Trophoblast cell (in vitro differentiated cells and primary cell): ENCODE measurements at regions not wholly inside any gene's neighbourhood (a gene's known extent, or its start where the extent isn't known, plus 50 kb on each side); places are given as distances from the start of the nearest gene placed in this dataset.

ENCODE experiments used
- DNase-seq, 2 donors: peaks; one replicate each; pipeline ENCODE4 v3.0.0-alpha.2; 2016
- H2AFZ ChIP-seq: 2 replicates; pipeline ENCODE4 v1.6.1; 2013; ENCODE audit warnings: low read length, moderate library complexity, mild to moderate bottlenecking; ENCODE audit not compliant: insufficient read depth, poor library complexity
- H2AK5ac ChIP-seq: 2 replicates; pipeline ENCODE4 v1.6.1; 2013; ENCODE audit warnings: mild to moderate bottlenecking, low read length
- H2BK120ac ChIP-seq: 2 replicates; pipeline ENCODE4 v1.6.1; 2013; ENCODE audit warnings: low read length, mild to moderate bottlenecking, moderate library complexity; ENCODE audit not compliant: insufficient read depth, poor library complexity
- H2BK12ac ChIP-seq: 2 replicates; pipeline ENCODE4 v1.6.1; 2013; ENCODE audit warnings: mild to moderate bottlenecking, low read length, moderate library complexity
- H2BK5ac ChIP-seq: 2 replicates; pipeline ENCODE4 v1.6.1; 2013; ENCODE audit warnings: low read length, low read depth, moderate library complexity, mild to moderate bottlenecking; ENCODE audit not compliant: poor library complexity
- H3K14ac ChIP-seq: 2 replicates; pipeline ENCODE4 v1.6.1; 2013; ENCODE audit warnings: mild to moderate bottlenecking, low read length
- H3K18ac ChIP-seq: 2 replicates; pipeline ENCODE4 v1.6.1; 2013; ENCODE audit warnings: mild to moderate bottlenecking, low read length
- H3K23ac ChIP-seq: 2 replicates; pipeline ENCODE4 v1.6.1; 2013; ENCODE audit warnings: low read length
- H3K27ac ChIP-seq: 2 replicates; pipeline ENCODE4 v1.5.1; 2013; ENCODE audit warnings: low read depth, mild to moderate bottlenecking, inconsistent platforms, low read length, moderate library complexity
- H3K27me3 ChIP-seq: 2 replicates; pipeline ENCODE4 v1.6.1; 2013; ENCODE audit warnings: inconsistent platforms, mild to moderate bottlenecking, low read length, moderate library complexity; ENCODE audit not compliant: insufficient read depth
- H3K36me3 ChIP-seq, 2 experiments: 1 replicate in 1 of 2; 2 replicates in 1 of 2; pipeline ENCODE4 v1.6.1; 2013; ENCODE audit warnings: low read length in 2 of 2, mild to moderate bottlenecking in 2 of 2, moderate library complexity in 1 of 2; ENCODE audit not compliant: insufficient read depth in 2 of 2, control insufficient read depth in 1 of 2
- H3K4ac ChIP-seq: 2 replicates; pipeline ENCODE4 v1.6.1; 2013; ENCODE audit warnings: low read depth, mild to moderate bottlenecking, low read length, moderate library complexity
- H3K4me1 ChIP-seq, 2 experiments: 1 replicate in 1 of 2; 2 replicates in 1 of 2; pipeline ENCODE4 v1.6.1; 2013; ENCODE audit warnings: low read length in 2 of 2, mild to moderate bottlenecking in 2 of 2, moderate library complexity in 1 of 2; ENCODE audit not compliant: insufficient read depth in 2 of 2, control insufficient read depth in 1 of 2
- H3K4me2 ChIP-seq: 2 replicates; pipeline ENCODE4 v1.6.1; 2013; ENCODE audit warnings: inconsistent platforms, mild to moderate bottlenecking, low read length, moderate library complexity
- H3K4me3 ChIP-seq: 2 replicates; pipeline ENCODE4 v1.5.1; 2013; ENCODE audit warnings: mild to moderate bottlenecking, low read depth, low read length, inconsistent platforms
- H3K79me1 ChIP-seq: one replicate; pipeline ENCODE4 v1.6.1; 2013; ENCODE audit warnings: low read length
- H3K79me2 ChIP-seq: 2 replicates; pipeline ENCODE4 v1.6.1; 2013; ENCODE audit warnings: low read length, mild to moderate bottlenecking; ENCODE audit not compliant: control insufficient read depth, insufficient read depth, poor library complexity
- H3K9ac ChIP-seq: 2 replicates; pipeline ENCODE4 v1.6.1; 2013; ENCODE audit warnings: mild to moderate bottlenecking, low read length
- H3K9me3 ChIP-seq: 2 replicates; pipeline ENCODE4 v1.6.1; 2013; ENCODE audit warnings: low read depth, mild to moderate bottlenecking, control low read depth, inconsistent platforms, low read length; ENCODE audit not compliant: insufficient read depth
- H4K12ac ChIP-seq: 2 replicates; pipeline ENCODE4 v1.6.1; 2013; ENCODE audit warnings: low read depth, mild to moderate bottlenecking, low read length, moderate library complexity
- H4K8ac ChIP-seq: 2 replicates; pipeline ENCODE4 v1.6.1; 2013; ENCODE audit warnings: low read depth, mild to moderate bottlenecking, low read length, moderate library complexity
- H4K91ac ChIP-seq: one replicate; pipeline ENCODE4 v1.6.1; 2013; ENCODE audit warnings: low read depth, mild to moderate bottlenecking, low read length, moderate library complexity
- WGBS: extraction: QIAGEN DNeasy Blood & Tissue Kit; methylation state at CpG from one replicate; pipeline ENCODE4 v1.1.7; 2013; ENCODE audit warnings: missing lambda C conversion rate; ENCODE audit not compliant: insufficient read length, insufficient coverage; ENCODE audit errors: extremely low coverage; 5-methylcytosine and 5-hydroxymethylcytosine counted together

DNA sequence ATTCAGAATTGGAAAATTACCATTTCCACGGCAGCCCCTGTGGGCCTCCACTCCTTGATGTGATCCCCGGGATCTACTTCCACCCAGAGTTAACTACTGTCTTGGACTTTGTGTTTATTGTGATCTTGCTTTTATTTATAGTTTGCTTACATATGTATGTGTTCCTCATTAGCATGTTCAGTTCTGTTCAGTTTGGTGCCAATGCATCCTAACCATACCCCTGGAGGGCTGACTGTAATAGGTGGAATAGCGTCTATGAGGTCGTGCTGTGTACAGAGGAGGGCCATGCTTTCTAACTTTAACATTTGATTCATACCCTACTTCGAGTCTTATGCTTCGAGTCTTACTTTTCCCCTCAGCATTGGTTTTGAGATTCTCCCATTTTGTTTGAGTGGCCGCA, 104.3 kb upstream of the SLC24A3 start:
- H3K14ac ChIP-seq = no peak overlapping the region
- no peak overlapping the region for H2AFZ ChIP-seq
- H3K4me1 ChIP-seq = no peaks in the 10 kb centered on the region
- H2BK12ac ChIP-seq = no peak overlapping the region
- no peak overlapping the region for H2AK5ac ChIP-seq
- DNase-seq = no peak
- no peak overlapping the region for H3K18ac ChIP-seq
- no peak overlapping the region for H3K9ac ChIP-seq
- H3K36me3 ChIP-seq = no peaks in the 10 kb centered on the region
- no peaks in the 10 kb centered on the region for H3K79me2 ChIP-seq
- H4K91ac ChIP-seq = no peak overlapping the region
- H3K4me3 ChIP-seq = no peak overlapping the region
- H2BK120ac ChIP-seq = no peak overlapping the region
- no peaks in the 10 kb centered on the region for H3K79me1 ChIP-seq
- no peak overlapping the region for H2BK5ac ChIP-seq
- H3K4me2 ChIP-seq = no peak overlapping the region
- no peak overlapping the region for H3K27ac ChIP-seq
- H3K23ac ChIP-seq = no peak overlapping the region
- H4K12ac ChIP-seq = no peak overlapping the region
- WGBS = no CpG with 5 or more reads among the region's 7 CpGs
- H3K27me3 ChIP-seq = no peaks in the 10 kb centered on the region
- H4K8ac ChIP-seq = no peak overlapping the region
- H3K4ac ChIP-seq = no peak overlapping the region
- H3K9me3 ChIP-seq = no peaks in the 10 kb centered on the region

DNA sequence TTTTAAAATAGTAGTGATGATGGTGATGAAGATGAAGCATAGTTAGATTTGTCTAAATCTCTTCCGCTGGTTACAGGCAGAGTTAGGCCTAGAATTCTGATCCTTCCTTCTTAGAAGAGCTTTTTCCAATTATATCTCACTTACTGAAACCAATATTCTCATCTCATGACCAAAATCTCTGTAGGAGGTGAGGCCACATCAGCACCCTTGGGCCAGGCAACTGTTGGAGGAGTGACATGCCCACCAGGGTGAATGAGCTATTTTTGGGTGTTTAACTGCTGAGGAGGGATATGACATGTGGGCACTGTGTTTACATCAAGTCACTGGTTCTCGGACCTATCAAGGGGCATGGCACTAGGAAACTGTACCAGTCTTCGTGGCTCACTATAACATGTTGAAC, 102.2 kb upstream of the SLC24A3 start:
- Histone ChIP-seq H3K79me1 (no peaks in the 10 kb centered on the region), H3K4me2 (no peak overlapping the region), H3K27me3 (no peaks in the 10 kb centered on the region), H3K4me1 (no peaks in the 10 kb centered on the region), H3K27ac (no peak overlapping the region), H4K91ac (no peak overlapping the region), H3K18ac (no peak overlapping the region), H3K36me3 (no peaks in the 10 kb centered on the region), H3K23ac (no peak overlapping the region), H3K14ac (no peak overlapping the region), H4K8ac (no peak overlapping the region), H2BK120ac (no peak overlapping the region), H3K4ac (no peak overlapping the region), H4K12ac (no peak overlapping the region), H3K9me3 (no peaks in the 10 kb centered on the region), H2AK5ac (no peak overlapping the region), H3K4me3 (no peak overlapping the region), H3K79me2 (no peaks in the 10 kb centered on the region), H2BK5ac (no peak overlapping the region), H2AFZ (no peak overlapping the region), H2BK12ac (no peak overlapping the region), H3K9ac (no peak overlapping the region)
- no peak for DNase-seq
- WGBS = no CpG with 5 or more reads among the region's 3 CpGs

DNA sequence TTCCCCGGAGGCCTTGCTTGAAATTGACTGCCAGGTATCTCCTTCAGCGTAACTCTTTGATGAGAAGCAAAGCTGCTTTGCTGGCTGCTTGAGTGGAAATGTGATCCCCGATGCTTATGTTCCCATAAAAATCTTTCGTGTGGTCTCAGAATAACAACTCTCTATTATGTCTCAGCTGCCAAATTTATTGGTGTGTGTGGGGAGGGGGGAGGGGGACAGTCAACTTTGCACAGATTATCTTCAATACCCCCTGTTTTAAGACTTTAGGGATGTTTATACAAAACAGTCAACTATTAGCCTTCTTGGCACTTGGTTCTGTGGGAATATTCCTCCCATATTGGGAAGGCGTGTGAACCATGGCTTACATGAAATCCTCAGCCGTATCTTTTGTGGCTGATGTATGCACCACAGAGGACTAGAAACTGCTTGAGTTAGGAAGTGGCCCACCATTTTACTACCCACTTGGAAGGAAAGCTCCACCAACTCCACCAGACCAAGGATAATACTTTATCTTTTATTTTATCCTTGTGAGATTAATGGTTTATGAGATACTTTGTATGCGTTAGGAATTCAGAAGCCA, 101.5 kb upstream of the SLC24A3 start:
- Histone ChIP-seq H3K23ac (no peak overlapping the region), H3K14ac (no peak overlapping the region), H2BK5ac (no peak overlapping the region), H3K36me3 (no peaks in the 10 kb centered on the region), H2AFZ (no peak overlapping the region), H3K9me3 (no peaks in the 10 kb centered on the region), H4K12ac (no peak overlapping the region), H2AK5ac (no peak overlapping the region), H2BK12ac (no peak overlapping the region), H3K79me2 (no peaks in the 10 kb centered on the region), H3K4me3 (no peak overlapping the region), H3K18ac (no peak overlapping the region), H3K9ac (no peak overlapping the region), H4K91ac (no peak overlapping the region), H3K4me2 (no peak overlapping the region), H3K27ac (no peak overlapping the region), H4K8ac (no peak overlapping the region), H3K4me1 (no peaks in the 10 kb centered on the region), H3K4ac (no peak overlapping the region), H3K27me3 (no peaks in the 10 kb centered on the region), H2BK120ac (no peak overlapping the region), H3K79me1 (no peaks in the 10 kb centered on the region)
- no CpG with 5 or more reads among the region's 7 CpGs for WGBS
- DNase-seq = no peak

DNA sequence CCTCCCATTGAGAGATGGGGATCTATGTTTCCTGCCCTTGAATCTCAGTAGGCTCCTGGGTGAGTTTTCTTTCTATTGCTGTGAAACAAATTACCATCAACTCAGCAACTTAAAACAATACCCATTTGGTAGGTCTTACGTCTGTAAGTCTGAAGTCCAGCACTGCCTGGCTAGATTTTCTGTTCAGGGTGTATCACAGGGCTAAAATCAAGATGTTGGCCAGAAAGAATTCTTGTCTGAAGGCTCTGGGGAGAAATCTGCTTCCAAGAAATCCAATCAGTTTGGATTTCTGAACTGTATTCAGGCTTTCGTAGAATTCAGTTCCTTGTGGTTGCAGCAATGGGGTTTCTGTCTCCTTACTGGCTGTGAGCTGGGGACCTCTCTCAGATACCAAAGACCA, 99.6 kb upstream of the SLC24A3 start:
- Histone ChIP-seq H3K79me1 (no peaks in the 10 kb centered on the region), H4K91ac (no peak overlapping the region), H3K4me3 (no peak overlapping the region), H3K23ac (no peak overlapping the region), H2BK5ac (no peak overlapping the region), H3K4me2 (no peak overlapping the region), H2AK5ac (no peak overlapping the region), H3K4ac (no peak overlapping the region), H4K8ac (no peak overlapping the region), H3K27me3 (no peaks in the 10 kb centered on the region), H2BK120ac (no peak overlapping the region), H3K9ac (no peak overlapping the region), H2BK12ac (no peak overlapping the region), H3K36me3 (no peaks in the 10 kb centered on the region), H3K79me2 (no peaks in the 10 kb centered on the region), H3K9me3 (no peaks in the 10 kb centered on the region), H3K14ac (no peak overlapping the region), H3K4me1 (no peaks in the 10 kb centered on the region), H3K18ac (no peak overlapping the region), H4K12ac (no peak overlapping the region), H3K27ac (no peak overlapping the region), H2AFZ (no peak overlapping the region)
- no CpG with 5 or more reads among the region's 2 CpGs for WGBS
- no peak for DNase-seq
